ENCODE measurements at regions not wholly inside any gene's neighbourhood (a gene's known extent, or its start where the extent isn't known, plus 50 kb on each side); places are given as distances from the start of the nearest gene placed in this dataset.

GRCh38 chr2:102078773-102079172, 63.8 kb upstream of the IL1R1 start:
- no peak for DNase-seq

- DNase-seq, result peak; percentile 42
Observed at GRCh38 chr2:102080451-102081242, 61.9 kb upstream of the IL1R1 start.

GRCh38 chr2:102081243-102081522, 61.4 kb upstream of the IL1R1 start:
- DNase-seq, result no peak

- DNase-seq, result no peak
Observed at GRCh38 chr2:102081606-102082005, 60.9 kb upstream of the IL1R1 start.

- peak; percentile 81 for DNase-seq
Observed at GRCh38 chr2:102082571-102083392, 59.8 kb upstream of the IL1R1 start.

GRCh38 chr2:102083393-102083703, 59.2 kb upstream of the IL1R1 start:
- no peak for DNase-seq

- DNase-seq, result no peak
Observed at GRCh38 chr2:102084651-102085050, 57.9 kb upstream of the IL1R1 start.

GRCh38 chr2:102085238-102085637, 57.3 kb upstream of the IL1R1 start:
- no peak for DNase-seq

GRCh38 chr2:102086150-102086872, 56.2 kb upstream of the IL1R1 start:
- DNase-seq, result no peak

GRCh38 chr2:102091121-102091520, 51.4 kb upstream of the IL1R1 start:
- DNase-seq, result no peak

GRCh38 chr2:102091908-102092307, 50.6 kb upstream of the IL1R1 start:
- no peak for DNase-seq

GRCh38 chr2:102092535-102092934, 50.0 kb upstream of the IL1R1 start:
- no peak for DNase-seq

Measured in NCI-H226 (cell line).